NT2/D1 (cell line): ENCODE measurements at regions not wholly inside any gene's neighbourhood (a gene's known extent, or its start where the extent isn't known, plus 50 kb on each side); places are given as distances from the start of the nearest gene placed in this dataset.

Experiments
- DNase-seq: peaks from one replicate; pipeline ENCODE4 v3.0.0-alpha.2; 2011; ENCODE audit warnings: low read depth, low spot score
- H3K27me3 ChIP-seq: 2 replicates; pipeline ENCODE4 v1.6.0; 2011; ENCODE audit warnings: mild to moderate bottlenecking; ENCODE audit not compliant: insufficient read length, insufficient read depth
- H3K36me3 ChIP-seq: 2 replicates; pipeline ENCODE4 v1.6.1; 2011; ENCODE audit warnings: mild to moderate bottlenecking, low read length, mixed read lengths; ENCODE audit not compliant: insufficient read depth, insufficient read length
- H3K4me1 ChIP-seq: 2 replicates; pipeline ENCODE4 v1.5.1; 2011; ENCODE audit not compliant: insufficient read depth, insufficient read length
- H3K4me3 ChIP-seq: 2 replicates; pipeline ENCODE4 v1.5.1; 2011; ENCODE audit warnings: low read depth; ENCODE audit not compliant: insufficient read length
- H3K9ac ChIP-seq: 2 replicates; pipeline ENCODE4 v1.6.0; 2011; ENCODE audit warnings: low read depth; ENCODE audit not compliant: insufficient read length
- H3K9me3 ChIP-seq: 2 replicates; pipeline ENCODE4 v1.5.1; 2011; ENCODE audit warnings: mild to moderate bottlenecking, low read length; ENCODE audit not compliant: insufficient read depth
- SUZ12 ChIP-seq: IDR thresholded peaks from 2 replicates; pipeline ENCODE4 v1.6.1; 2011; ENCODE audit not compliant: insufficient read length, insufficient read depth; ENCODE audit errors: extremely low read depth
- YY1 ChIP-seq: IDR thresholded peaks from 2 replicates; pipeline ENCODE4 v1.6.1; 2011; ENCODE audit not compliant: insufficient read length, insufficient read depth
- ZNF274 ChIP-seq: IDR thresholded peaks from 2 replicates; pipeline ENCODE4 v1.6.1; 2011; ENCODE audit warnings: mild to moderate bottlenecking, low read depth, low read length

- Histone ChIP-seq H3K9me3 (peaks cover 4% of the 10 kb centered on the region; the same call in 1 of the 2 replicates), H3K4me3 (no peak overlapping the region), H3K36me3 (no peaks in the 10 kb centered on the region), H3K27me3 (no peaks in the 10 kb centered on the region), H3K4me1 (no peaks in the 10 kb centered on the region), H3K9ac (no peak overlapping the region)
- no peak for DNase-seq
- no peak for TF ChIP-seq SUZ12
- TF ChIP-seq ZNF274: no peak
- no peak for TF ChIP-seq YY1
Observed at GRCh38 chr5:74988273-74988983, 63.9 kb downstream of the GCNT4 start.

DNA sequence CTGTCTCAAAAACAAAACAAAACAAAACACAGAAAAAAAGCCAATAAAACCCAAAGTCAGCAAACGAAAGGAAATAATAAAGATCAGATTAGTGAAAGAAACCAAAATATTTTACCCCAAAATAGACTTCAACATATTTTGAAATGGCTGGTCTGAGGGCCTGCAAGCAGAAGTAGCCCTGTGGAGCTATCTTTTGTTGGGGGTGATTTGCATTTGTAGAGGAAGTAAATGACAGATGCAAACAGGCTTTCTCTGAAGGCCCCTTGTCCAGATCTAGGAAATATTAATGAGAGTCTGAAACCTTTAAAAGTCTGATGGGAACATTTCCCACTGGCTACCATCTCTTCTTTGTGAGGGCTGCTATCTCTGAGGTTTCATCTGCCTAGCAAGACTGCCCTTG is 74.0 kb downstream of the GCNT4 start:
- TF ChIP-seq YY1: no peak
- no peak for TF ChIP-seq SUZ12
- no peak for TF ChIP-seq ZNF274
- DNase-seq: no peak
- H3K9ac ChIP-seq: no peak overlapping the region
- H3K4me3 ChIP-seq: no peak overlapping the region
- no peaks in the 10 kb centered on the region for H3K36me3 ChIP-seq
- H3K9me3 ChIP-seq: peaks cover 11% of the 10 kb centered on the region
- no peaks in the 10 kb centered on the region for H3K27me3 ChIP-seq
- no peaks in the 10 kb centered on the region for H3K4me1 ChIP-seq

DNA sequence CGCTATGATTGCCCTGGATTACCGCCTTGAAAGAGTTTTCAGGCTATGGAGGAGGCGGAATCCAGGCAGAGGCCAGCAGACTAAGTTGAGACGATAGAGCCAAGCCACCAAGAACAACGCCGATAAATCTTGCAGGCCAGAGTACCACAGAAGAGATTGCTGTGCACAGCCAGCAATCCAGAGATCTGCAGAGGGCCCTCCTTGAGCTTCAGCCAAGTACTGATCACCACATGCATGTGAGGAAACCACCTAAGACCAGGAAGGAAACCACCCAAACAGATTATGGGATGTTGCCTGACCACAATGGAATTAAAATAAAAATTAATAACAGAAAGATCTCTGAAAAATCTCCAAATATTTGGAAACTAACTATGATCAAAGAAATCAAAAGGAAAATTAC is 74.9 kb downstream of the GCNT4 start:
- no peaks in the 10 kb centered on the region for H3K36me3 ChIP-seq
- H3K9me3 ChIP-seq: peaks cover 11% of the 10 kb centered on the region
- DNase-seq: no peak
- no peak for TF ChIP-seq SUZ12
- TF ChIP-seq ZNF274: no peak
- no peak for TF ChIP-seq YY1
- no peak overlapping the region for H3K4me3 ChIP-seq
- H3K27me3 ChIP-seq: no peaks in the 10 kb centered on the region
- H3K9ac ChIP-seq: no peak overlapping the region
- no peaks in the 10 kb centered on the region for H3K4me1 ChIP-seq

DNA sequence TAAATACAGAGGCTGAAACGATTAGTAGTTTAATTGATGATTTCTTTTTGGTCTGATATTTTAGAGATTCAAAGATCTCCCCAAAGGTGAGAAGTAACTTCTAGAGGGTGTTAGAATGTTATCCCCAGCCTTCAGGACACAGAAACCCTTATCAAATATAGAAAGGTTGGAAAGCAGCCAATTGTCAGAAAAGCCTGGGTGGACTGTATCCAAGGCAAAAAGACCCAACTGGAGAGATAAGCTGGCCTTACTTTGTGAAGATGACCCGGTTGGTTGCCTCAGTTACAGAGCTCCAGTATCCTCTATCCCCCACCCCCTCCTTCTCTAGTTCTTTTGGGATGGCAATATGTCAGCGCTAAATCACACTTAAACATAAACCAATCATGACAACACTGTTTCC is 75.7 kb downstream of the GCNT4 start:
- Histone ChIP-seq H3K4me3 (no peak overlapping the region), H3K27me3 (no peaks in the 10 kb centered on the region), H3K9ac (no peak overlapping the region), H3K36me3 (no peaks in the 10 kb centered on the region), H3K9me3 (peaks cover 14% of the 10 kb centered on the region), H3K4me1 (no peaks in the 10 kb centered on the region)
- no peak for DNase-seq
- TF ChIP-seq SUZ12 (no peak), YY1 (no peak), ZNF274 (no peak)

GRCh38 chr5:74975582-74975981 is 76.8 kb downstream of the GCNT4 start:
- no peak for TF ChIP-seq ZNF274
- no peak for TF ChIP-seq SUZ12
- no peak for TF ChIP-seq YY1
- no peaks in the 10 kb centered on the region for H3K4me1 ChIP-seq
- H3K4me3 ChIP-seq: no peak overlapping the region
- no peaks in the 10 kb centered on the region for H3K36me3 ChIP-seq
- H3K9me3 ChIP-seq: peaks cover 14% of the 10 kb centered on the region
- no peaks in the 10 kb centered on the region for H3K27me3 ChIP-seq
- H3K9ac ChIP-seq: no peak overlapping the region
- DNase-seq: no peak

DNA sequence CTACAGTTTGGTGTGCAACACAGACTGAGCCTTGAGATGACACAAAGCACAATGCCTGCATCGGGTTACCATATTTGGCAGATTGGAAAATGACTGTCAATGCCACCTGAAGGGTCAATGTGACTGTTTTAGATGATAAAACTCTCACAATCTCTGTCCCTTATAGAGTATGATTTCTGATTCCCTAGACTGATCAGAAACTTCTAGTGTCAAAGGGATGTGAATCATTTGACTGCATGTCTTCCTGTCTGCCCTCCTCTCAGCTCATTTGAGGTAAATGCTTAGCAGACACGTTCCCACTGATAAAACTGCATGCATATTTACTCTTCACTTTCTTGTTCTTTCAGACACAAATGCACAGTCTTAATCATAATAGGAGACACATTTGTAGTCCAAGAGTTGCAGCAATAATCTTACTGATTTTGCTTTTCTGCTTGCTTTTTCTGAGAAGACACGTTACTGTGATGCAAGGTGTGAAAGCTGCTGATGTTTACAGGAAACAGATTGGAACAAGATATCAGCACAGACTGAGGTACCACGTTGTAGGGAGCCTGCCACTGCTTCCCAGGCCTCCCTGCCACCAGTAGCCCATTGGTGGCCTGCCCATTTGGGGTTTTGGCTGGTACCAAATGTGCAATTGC is 77.8 kb downstream of the GCNT4 start:
- Histone ChIP-seq H3K9me3 (peaks cover 14% of the 10 kb centered on the region), H3K9ac (no peak overlapping the region), H3K36me3 (no peaks in the 10 kb centered on the region), H3K27me3 (no peaks in the 10 kb centered on the region), H3K4me1 (no peaks in the 10 kb centered on the region), H3K4me3 (no peak overlapping the region)
- no peak for DNase-seq
- TF ChIP-seq YY1 (no peak), ZNF274 (no peak), SUZ12 (no peak)

DNA sequence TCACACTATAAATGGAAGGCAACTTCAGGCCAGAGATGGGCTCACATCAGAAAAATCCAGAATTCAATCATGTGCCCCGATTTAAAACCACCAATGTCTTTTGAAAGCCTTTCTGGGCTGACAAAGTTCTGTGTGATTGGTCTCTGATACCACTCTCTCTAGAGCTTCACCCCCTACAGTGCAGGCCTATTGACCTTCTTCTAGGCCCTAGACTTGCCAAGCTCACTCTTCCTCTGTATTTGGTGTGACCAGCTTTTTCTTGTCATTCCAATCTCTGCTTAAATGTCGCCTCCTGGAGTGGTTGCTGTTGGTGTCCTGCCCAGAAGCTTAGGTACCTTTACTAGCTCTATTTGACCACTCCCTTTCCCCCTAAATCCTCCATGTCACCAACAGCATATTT is 78.7 kb downstream of the GCNT4 start:
- Histone ChIP-seq H3K36me3 (no peaks in the 10 kb centered on the region), H3K9me3 (peaks cover 14% of the 10 kb centered on the region), H3K4me3 (no peak overlapping the region), H3K27me3 (no peaks in the 10 kb centered on the region), H3K4me1 (no peaks in the 10 kb centered on the region), H3K9ac (no peak overlapping the region)
- DNase-seq: no peak
- TF ChIP-seq ZNF274: no peak
